AG09319 (cell line): ENCODE measurements at regions not wholly inside any gene's neighbourhood (a gene's known extent, or its start where the extent isn't known, plus 50 kb on each side); places are given as distances from the start of the nearest gene placed in this dataset.

Source experiments
- DNase-seq: peaks from one replicate; pipeline ENCODE4 v3.0.0-alpha.2; 2010; ENCODE audit warnings: low read depth; ENCODE audit errors: extremely low read depth
- TF ChIP-seq, protein P1 (sequence below): IDR thresholded peaks from 2 replicates; pipeline ENCODE4 v1.5.1; 2011; ENCODE audit warnings: low read depth, mild to moderate bottlenecking, inconsistent platforms, low read length, moderate library complexity

GRCh38 chr14:37796703-37797416 lies 201.4 kb downstream of the TTC6 start:
- TF ChIP-seq, protein P1, sequence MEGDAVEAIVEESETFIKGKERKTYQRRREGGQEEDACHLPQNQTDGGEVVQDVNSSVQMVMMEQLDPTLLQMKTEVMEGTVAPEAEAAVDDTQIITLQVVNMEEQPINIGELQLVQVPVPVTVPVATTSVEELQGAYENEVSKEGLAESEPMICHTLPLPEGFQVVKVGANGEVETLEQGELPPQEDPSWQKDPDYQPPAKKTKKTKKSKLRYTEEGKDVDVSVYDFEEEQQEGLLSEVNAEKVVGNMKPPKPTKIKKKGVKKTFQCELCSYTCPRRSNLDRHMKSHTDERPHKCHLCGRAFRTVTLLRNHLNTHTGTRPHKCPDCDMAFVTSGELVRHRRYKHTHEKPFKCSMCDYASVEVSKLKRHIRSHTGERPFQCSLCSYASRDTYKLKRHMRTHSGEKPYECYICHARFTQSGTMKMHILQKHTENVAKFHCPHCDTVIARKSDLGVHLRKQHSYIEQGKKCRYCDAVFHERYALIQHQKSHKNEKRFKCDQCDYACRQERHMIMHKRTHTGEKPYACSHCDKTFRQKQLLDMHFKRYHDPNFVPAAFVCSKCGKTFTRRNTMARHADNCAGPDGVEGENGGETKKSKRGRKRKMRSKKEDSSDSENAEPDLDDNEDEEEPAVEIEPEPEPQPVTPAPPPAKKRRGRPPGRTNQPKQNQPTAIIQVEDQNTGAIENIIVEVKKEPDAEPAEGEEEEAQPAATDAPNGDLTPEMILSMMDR: no peak
- no peak for DNase-seq

GRCh38 chr14:37797675-37798074 lies 202.2 kb downstream of the TTC6 start:
- no peak for DNase-seq
- TF ChIP-seq, protein P1: no peak

DNA sequence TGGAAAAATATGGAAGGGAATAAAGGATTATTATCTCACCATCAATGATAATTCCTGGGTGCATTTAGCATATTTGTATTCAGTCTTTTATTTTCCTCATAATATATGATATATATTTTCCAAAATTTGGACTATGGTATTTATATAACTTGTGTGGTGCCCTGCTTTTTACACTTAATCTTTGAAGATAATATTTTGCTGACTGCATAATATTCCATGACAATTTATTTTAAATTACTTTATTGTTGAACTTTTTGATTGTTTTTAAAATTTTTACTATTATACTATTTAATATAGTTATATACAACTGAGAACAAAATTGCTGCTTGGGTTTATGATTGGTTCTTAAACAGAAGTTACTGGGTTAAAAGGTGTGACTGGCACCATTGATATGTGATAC lies 212.3 kb downstream of the TTC6 start:
- DNase-seq: no peak

GRCh38 chr14:37810094-37810801 lies 214.8 kb downstream of the TTC6 start:
- TF ChIP-seq, protein P1: no peak
- no peak for DNase-seq

More for the DNA sequence above, 212.3 kb downstream of the TTC6 start:
- TF ChIP-seq, protein P1: no peak

DNA sequence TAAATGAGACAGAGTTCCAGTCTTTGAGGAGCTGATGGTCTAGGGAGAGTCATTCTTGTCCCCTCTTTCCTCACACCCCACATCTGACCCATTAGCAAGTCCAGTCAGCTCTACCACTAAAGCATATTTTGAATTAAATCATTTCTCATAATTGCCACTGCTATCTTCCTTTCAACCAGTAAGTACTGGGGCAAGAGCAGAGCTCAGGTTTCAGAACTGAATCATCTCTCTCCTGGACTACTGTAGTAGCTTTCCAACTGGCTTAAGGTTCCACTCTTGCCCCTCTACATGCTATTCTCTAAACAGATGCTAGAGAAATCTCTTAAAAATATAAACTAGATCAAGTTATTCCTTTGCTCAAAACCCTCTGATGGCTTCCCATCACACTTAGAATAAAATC lies 218.3 kb downstream of the TTC6 start:
- DNase-seq: no peak
- TF ChIP-seq, protein P1: no peak

- TF ChIP-seq, protein P1: no peak
- DNase-seq: no peak
Measured at GRCh38 chr14:37816135-37816534, 220.7 kb downstream of the TTC6 start.

GRCh38 chr14:37816743-37817295 lies 221.4 kb downstream of the TTC6 start:
- DNase-seq: no peak
- TF ChIP-seq, protein P1: no peak
